Fibroblast of lung (primary cell): ENCODE measurements at regions not wholly inside any gene's neighbourhood (a gene's known extent, or its start where the extent isn't known, plus 50 kb on each side); places are given as distances from the start of the nearest gene placed in this dataset.

Source experiments
- EZH2 ChIP-seq: IDR thresholded peaks from 2 replicates; pipeline ENCODE4 v1.5.1; 2012; ENCODE audit warnings: low read length, control low read depth, mild to moderate bottlenecking; ENCODE audit errors: missing control alignments
- TF ChIP-seq, protein P1 (sequence below), 2 donors: IDR thresholded peaks in 1 of 2; conservative IDR thresholded peaks in 1 of 2; 1 replicate in 1 of 2; 2 replicates in 1 of 2; pipeline ENCODE4 v1.5.1; 2011 to 2012; ENCODE audit warnings: low read length in 2 of 2, control low read depth in 1 of 2, inconsistent platforms in 1 of 2, low read depth in 1 of 2, mild to moderate bottlenecking in 1 of 2

DNA sequence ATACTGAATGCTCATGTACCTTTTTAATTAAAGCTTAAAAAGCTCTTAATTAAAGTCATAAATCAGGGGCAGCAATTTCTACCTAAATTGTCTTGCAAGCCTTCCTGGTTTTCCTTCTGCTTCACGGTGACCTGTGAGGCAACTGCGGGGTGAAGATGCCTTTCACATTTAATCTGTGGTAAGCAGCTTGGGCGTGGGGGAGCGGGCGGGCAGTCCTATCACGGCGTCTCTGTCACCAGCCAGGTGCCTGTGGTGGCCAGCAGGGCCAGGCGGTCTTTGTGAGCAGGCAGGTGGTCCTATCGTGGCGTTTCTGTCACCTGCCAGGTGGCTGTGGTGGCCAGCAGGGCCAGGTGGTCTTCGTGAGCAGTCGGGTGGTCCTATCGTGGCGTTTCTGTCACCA is 269.2 kb upstream of the PPP2R2D start:
- TF ChIP-seq, protein P1, sequence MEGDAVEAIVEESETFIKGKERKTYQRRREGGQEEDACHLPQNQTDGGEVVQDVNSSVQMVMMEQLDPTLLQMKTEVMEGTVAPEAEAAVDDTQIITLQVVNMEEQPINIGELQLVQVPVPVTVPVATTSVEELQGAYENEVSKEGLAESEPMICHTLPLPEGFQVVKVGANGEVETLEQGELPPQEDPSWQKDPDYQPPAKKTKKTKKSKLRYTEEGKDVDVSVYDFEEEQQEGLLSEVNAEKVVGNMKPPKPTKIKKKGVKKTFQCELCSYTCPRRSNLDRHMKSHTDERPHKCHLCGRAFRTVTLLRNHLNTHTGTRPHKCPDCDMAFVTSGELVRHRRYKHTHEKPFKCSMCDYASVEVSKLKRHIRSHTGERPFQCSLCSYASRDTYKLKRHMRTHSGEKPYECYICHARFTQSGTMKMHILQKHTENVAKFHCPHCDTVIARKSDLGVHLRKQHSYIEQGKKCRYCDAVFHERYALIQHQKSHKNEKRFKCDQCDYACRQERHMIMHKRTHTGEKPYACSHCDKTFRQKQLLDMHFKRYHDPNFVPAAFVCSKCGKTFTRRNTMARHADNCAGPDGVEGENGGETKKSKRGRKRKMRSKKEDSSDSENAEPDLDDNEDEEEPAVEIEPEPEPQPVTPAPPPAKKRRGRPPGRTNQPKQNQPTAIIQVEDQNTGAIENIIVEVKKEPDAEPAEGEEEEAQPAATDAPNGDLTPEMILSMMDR (conservative IDR thresholded peaks at IDR 0.05 in 1 of 2, IDR thresholded peaks at IDR 0.05 in 1 of 2; ENCODE audit: low read depth in 1 of 2, low read length in 2 of 2): no peak
- no peak for TF ChIP-seq EZH2
